Loucy (cell line): ENCODE measurements at regions not wholly inside any gene's neighbourhood (a gene's known extent, or its start where the extent isn't known, plus 50 kb on each side); places are given as distances from the start of the nearest gene placed in this dataset.

Experiments
- H2AFZ ChIP-seq: fragments of 200-600 bp; sonication (generic); 2 replicates; pipeline ENCODE4 v1.6.0; 2016; ENCODE audit warnings: antibody characterized with exemption, mild to moderate bottlenecking, low read length, moderate library complexity
- H3F3A ChIP-seq: fragments of 200-600 bp; 2 replicates; pipeline ENCODE4 v1.6.0; 2016; ENCODE audit warnings: antibody characterized with exemption, low read depth, mild to moderate bottlenecking
- H3K27me3 ChIP-seq: fragments of 200-600 bp; sonication (generic); 2 replicates; pipeline ENCODE4 v1.6.1; 2014; ENCODE audit warnings: low read length, mild to moderate bottlenecking; ENCODE audit not compliant: insufficient read depth, poor library complexity, severe bottlenecking
- H3K36me3 ChIP-seq: fragments of 200-600 bp; sonication (generic); 2 replicates; pipeline ENCODE4 v1.6.1; 2016; ENCODE audit warnings: low read length; ENCODE audit not compliant: insufficient read depth
- H3K4me1 ChIP-seq: fragments of 200-600 bp; sonication (generic); 2 replicates; pipeline ENCODE4 v1.5.1; 2014; ENCODE audit warnings: low read length, mild to moderate bottlenecking; ENCODE audit not compliant: insufficient read depth, poor library complexity, severe bottlenecking
- H3K4me2 ChIP-seq: fragments of 200-600 bp; sonication (generic); 2 replicates; pipeline ENCODE4 v1.6.0; 2014; ENCODE audit warnings: antibody characterized with exemption, low read length, low read depth, mild to moderate bottlenecking; ENCODE audit not compliant: poor library complexity, severe bottlenecking
- H3K4me3 ChIP-seq: fragments of 200-600 bp; sonication (generic); 2 replicates; pipeline ENCODE4 v1.5.1; 2014; ENCODE audit warnings: low read length, mild to moderate bottlenecking, mixed read lengths; ENCODE audit not compliant: poor library complexity, severe bottlenecking
- H3K79me2 ChIP-seq: fragments of 200-600 bp; sonication (generic); 2 replicates; pipeline ENCODE4 v1.6.1; 2014; ENCODE audit warnings: low read length; ENCODE audit not compliant: insufficient read depth
- H3K9ac ChIP-seq: fragments of 200-600 bp; sonication (generic); 2 replicates; pipeline ENCODE4 v1.6.0; 2014; ENCODE audit warnings: mild to moderate bottlenecking, low read depth, low read length, moderate library complexity; ENCODE audit not compliant: poor library complexity, severe bottlenecking
- H3K9me2 ChIP-seq: fragments of 200-600 bp; sonication (generic); replicated peaks from 2 replicates; pipeline ENCODE4 v1.6.1; 2016; ENCODE audit warnings: low read depth, low read length, mixed read lengths
- H3K9me3 ChIP-seq: fragments of 200-600 bp; sonication (generic); 2 replicates; pipeline ENCODE4 v1.6.1; 2014; ENCODE audit warnings: mild to moderate bottlenecking, antibody characterized with exemption, low read length, low read depth; ENCODE audit not compliant: insufficient read depth
- H4K20me1 ChIP-seq: fragments of 200-600 bp; sonication (generic); 2 replicates; pipeline ENCODE4 v1.6.0; 2014; ENCODE audit warnings: antibody characterized with exemption, low read length, mild to moderate bottlenecking; ENCODE audit not compliant: insufficient read depth, poor library complexity, severe bottlenecking
- CTCF ChIP-seq: fragments of 200-600 bp; sonication (generic); conservative IDR thresholded peaks from 2 replicates; pipeline ENCODE4 v1.5.1; 2014; ENCODE audit warnings: mild to moderate bottlenecking, antibody characterized with exemption, low read length
- EZH2phosphoT487 ChIP-seq: fragments of 200-600 bp; IDR thresholded peaks from 2 replicates; pipeline ENCODE4 v1.6.1; 2018; ENCODE audit warnings: antibody characterized with exemption, mild to moderate bottlenecking, moderate library complexity, borderline replicate concordance

- Histone ChIP-seq H3K27me3 (no peaks in the 10 kb centered on the region), H3K9me2 (no peaks in the 10 kb centered on the region), H3K4me3 (no peak overlapping the region), H3K79me2 (no peaks in the 10 kb centered on the region), H3K4me1 (peaks cover 11% of the 10 kb centered on the region), H3K36me3 (no peaks in the 10 kb centered on the region), H3K9me3 (no peaks in the 10 kb centered on the region), H3F3A (no peaks in the 10 kb centered on the region), H2AFZ (no peak overlapping the region), H3K4me2 (no peak overlapping the region), H3K9ac (no peak overlapping the region), H4K20me1 (no peaks in the 10 kb centered on the region)
- no peak for TF ChIP-seq EZH2phosphoT487
- TF ChIP-seq CTCF, result no peak
Measured at GRCh38 chr6:4362326-4362725, 227.0 kb upstream of the ECI2 start.

GRCh38 chr6:4360920-4361319 is 225.5 kb upstream of the ECI2 start:
- no peaks in the 10 kb centered on the region for H4K20me1 ChIP-seq
- no peak for TF ChIP-seq CTCF
- no peak for TF ChIP-seq EZH2phosphoT487
- no peaks in the 10 kb centered on the region for H3K79me2 ChIP-seq
- peaks cover 11% of the 10 kb centered on the region for H3K4me1 ChIP-seq
- H3K27me3 ChIP-seq, result no peaks in the 10 kb centered on the region
- no peak overlapping the region for H3K9ac ChIP-seq
- no peaks in the 10 kb centered on the region for H3K9me2 ChIP-seq
- no peak overlapping the region for H3K4me3 ChIP-seq
- no peaks in the 10 kb centered on the region for H3K36me3 ChIP-seq
- H3F3A ChIP-seq, result no peaks in the 10 kb centered on the region
- no peaks in the 10 kb centered on the region for H3K9me3 ChIP-seq
- H3K4me2 ChIP-seq, result no peak overlapping the region
- H2AFZ ChIP-seq, result no peak overlapping the region

- Histone ChIP-seq H3K9me2 (no peaks in the 10 kb centered on the region), H4K20me1 (no peaks in the 10 kb centered on the region), H3F3A (no peaks in the 10 kb centered on the region), H3K36me3 (no peaks in the 10 kb centered on the region), H3K9ac (no peak overlapping the region), H3K4me2 (no peak overlapping the region), H3K4me3 (no peak overlapping the region), H3K79me2 (no peaks in the 10 kb centered on the region), H3K9me3 (no peaks in the 10 kb centered on the region), H2AFZ (no peak overlapping the region), H3K27me3 (no peaks in the 10 kb centered on the region), H3K4me1 (peaks cover 6% of the 10 kb centered on the region)
- TF ChIP-seq CTCF (no peak), EZH2phosphoT487 (no peak)
Measured at GRCh38 chr6:4359108-4359730, 223.8 kb upstream of the ECI2 start.
